GM19023 (cell line): ENCODE measurements at regions not wholly inside any gene's neighbourhood (a gene's known extent, or its start where the extent isn't known, plus 50 kb on each side); places are given as distances from the start of the nearest gene placed in this dataset.
"Not testable (repeated sequence)": the region's sequence is repeated elsewhere in the genome, so short reads cannot be mapped to it uniquely, and the experiment has no call there.

Experiments used
- ATAC-seq: cut with Tn5 transposase; IDR thresholded peaks from one replicate; pipeline ENCODE4 v1.9.1; 2021; ENCODE audit warnings: mild to moderate bottlenecking, moderate library complexity; ENCODE audit not compliant: unreplicated experiment

GRCh38 chr14:22358726-22359125 is 230.3 kb downstream of the DAD1 start:
- no peak for ATAC-seq

- ATAC-seq: not testable (repeated sequence)
Measured at GRCh38 chr14:22349281-22349680, 239.7 kb downstream of the DAD1 start.

- no peak for ATAC-seq
Measured at GRCh38 chr14:22344673-22345072, 244.4 kb downstream of the DAD1 start.

- ATAC-seq: not testable (repeated sequence)
Measured at GRCh38 chr14:22344209-22344608, 244.8 kb downstream of the DAD1 start.

GRCh38 chr14:22341049-22341448 is 248.0 kb downstream of the DAD1 start:
- ATAC-seq: no peak

- no peak for ATAC-seq
Measured at GRCh38 chr14:22338917-22339715, 249.9 kb downstream of the DAD1 start.

GRCh38 chr14:22338381-22338780 is 250.6 kb downstream of the DAD1 start:
- no peak for ATAC-seq

GRCh38 chr14:22337938-22338337 is 251.1 kb downstream of the DAD1 start:
- no peak for ATAC-seq

- no peak for ATAC-seq
Measured at GRCh38 chr14:22337521-22337920, 251.5 kb downstream of the DAD1 start.

- no peak for ATAC-seq
Measured at GRCh38 chr14:22336031-22336430, 253.0 kb downstream of the DAD1 start.

GRCh38 chr14:22334627-22335026 is 254.4 kb downstream of the DAD1 start:
- ATAC-seq: no peak

GRCh38 chr14:22334275-22334577 is 254.8 kb downstream of the DAD1 start:
- ATAC-seq: no peak

- ATAC-seq: no peak
Measured at GRCh38 chr14:22333422-22334274, 255.4 kb downstream of the DAD1 start.

- no peak for ATAC-seq
Measured at GRCh38 chr14:22332686-22333421, 256.2 kb downstream of the DAD1 start.

GRCh38 chr14:22329371-22329770 is 259.7 kb downstream of the DAD1 start:
- ATAC-seq: no peak

GRCh38 chr14:22325676-22326400 is 263.2 kb downstream of the DAD1 start:
- ATAC-seq: no peak

- ATAC-seq: no peak
Measured at GRCh38 chr14:22320362-22320750, 268.7 kb downstream of the DAD1 start.

GRCh38 chr14:22319526-22320361 is 269.3 kb downstream of the DAD1 start:
- no peak for ATAC-seq

- ATAC-seq: no peak
Measured at GRCh38 chr14:22318951-22319350, 270.1 kb downstream of the DAD1 start.

GRCh38 chr14:22316473-22316872 is 272.6 kb downstream of the DAD1 start:
- ATAC-seq: no peak
